ENCODE measurements at regions not wholly inside any gene's neighbourhood (a gene's known extent, or its start where the extent isn't known, plus 50 kb on each side); places are given as distances from the start of the nearest gene placed in this dataset.

DNA sequence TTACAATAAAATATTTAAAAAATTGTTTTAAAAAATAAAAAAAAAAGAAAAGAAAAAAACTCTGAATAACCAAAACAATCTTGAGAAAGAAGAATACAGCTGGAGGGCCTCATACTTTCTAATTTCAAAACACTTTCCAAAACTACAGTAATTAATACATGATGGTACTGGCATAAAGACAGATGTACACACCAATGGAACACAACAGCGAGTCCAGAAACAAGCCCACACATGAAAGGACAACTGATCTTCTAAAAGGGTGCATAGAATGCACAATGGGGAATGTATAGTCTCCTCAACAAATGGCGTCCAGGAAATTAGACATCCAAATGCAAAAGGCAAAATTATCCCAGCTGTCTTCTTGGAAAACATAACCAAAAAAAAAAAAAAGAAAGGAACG lies 99.6 kb downstream of the LURAP1L start:
- H3K4me1 ChIP-seq = no peaks in the 10 kb centered on the region
- WGBS = 39% methylated on average over 3 of the region's 3 CpGs
- TF ChIP-seq POLR2AphosphoS5 (IDR thresholded peaks at IDR 0.05) = no peak
- no peak for TF ChIP-seq EP300 (IDR thresholded peaks at IDR 0.05)
- TF ChIP-seq, protein P1, sequence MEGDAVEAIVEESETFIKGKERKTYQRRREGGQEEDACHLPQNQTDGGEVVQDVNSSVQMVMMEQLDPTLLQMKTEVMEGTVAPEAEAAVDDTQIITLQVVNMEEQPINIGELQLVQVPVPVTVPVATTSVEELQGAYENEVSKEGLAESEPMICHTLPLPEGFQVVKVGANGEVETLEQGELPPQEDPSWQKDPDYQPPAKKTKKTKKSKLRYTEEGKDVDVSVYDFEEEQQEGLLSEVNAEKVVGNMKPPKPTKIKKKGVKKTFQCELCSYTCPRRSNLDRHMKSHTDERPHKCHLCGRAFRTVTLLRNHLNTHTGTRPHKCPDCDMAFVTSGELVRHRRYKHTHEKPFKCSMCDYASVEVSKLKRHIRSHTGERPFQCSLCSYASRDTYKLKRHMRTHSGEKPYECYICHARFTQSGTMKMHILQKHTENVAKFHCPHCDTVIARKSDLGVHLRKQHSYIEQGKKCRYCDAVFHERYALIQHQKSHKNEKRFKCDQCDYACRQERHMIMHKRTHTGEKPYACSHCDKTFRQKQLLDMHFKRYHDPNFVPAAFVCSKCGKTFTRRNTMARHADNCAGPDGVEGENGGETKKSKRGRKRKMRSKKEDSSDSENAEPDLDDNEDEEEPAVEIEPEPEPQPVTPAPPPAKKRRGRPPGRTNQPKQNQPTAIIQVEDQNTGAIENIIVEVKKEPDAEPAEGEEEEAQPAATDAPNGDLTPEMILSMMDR (IDR thresholded peaks at IDR 0.05) = no peak
- TF ChIP-seq POLR2A (IDR thresholded peaks at IDR 0.05) = no peak
- no peak overlapping the region for H3K4me3 ChIP-seq
- no peaks in the 10 kb centered on the region for H3K9me3 ChIP-seq
- H3K36me3 ChIP-seq = no peaks in the 10 kb centered on the region
- H3K27ac ChIP-seq = no peak overlapping the region
- DNase-seq (ENCODE audit: low spot score in 2 of 2) = no peak
- no peaks in the 10 kb centered on the region for H3K27me3 ChIP-seq

DNA sequence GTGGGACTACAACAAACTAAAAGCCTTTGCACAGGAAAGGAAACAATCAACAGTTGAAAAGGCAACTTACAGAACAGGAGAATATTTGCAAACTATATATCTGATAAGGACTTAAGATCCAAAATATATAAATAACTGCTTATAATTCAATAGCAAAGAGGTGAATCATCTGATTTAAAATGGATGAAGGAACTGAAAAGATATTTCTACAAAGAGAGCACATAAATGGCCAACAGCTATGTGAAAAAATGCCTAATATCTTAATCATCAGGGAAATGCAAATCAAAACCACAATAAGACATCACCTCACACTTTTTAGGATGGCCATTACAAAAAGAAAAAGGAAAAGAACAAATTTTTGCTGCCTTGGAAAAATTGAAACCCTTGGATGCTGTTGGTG lies 100.4 kb downstream of the LURAP1L start:
- TF ChIP-seq, protein P1 (IDR thresholded peaks at IDR 0.05) = no peak
- TF ChIP-seq EP300 (IDR thresholded peaks at IDR 0.05) (no peak), POLR2A (IDR thresholded peaks at IDR 0.05) (no peak), POLR2AphosphoS5 (IDR thresholded peaks at IDR 0.05) (no peak)
- Histone ChIP-seq H3K9me3 (no peaks in the 10 kb centered on the region), H3K27me3 (no peaks in the 10 kb centered on the region), H3K4me1 (peaks cover 2% of the 10 kb centered on the region), H3K4me3 (no peak overlapping the region), H3K27ac (no peak overlapping the region), H3K36me3 (no peaks in the 10 kb centered on the region)
- no peak for DNase-seq (ENCODE audit: low spot score in 2 of 2)

DNA sequence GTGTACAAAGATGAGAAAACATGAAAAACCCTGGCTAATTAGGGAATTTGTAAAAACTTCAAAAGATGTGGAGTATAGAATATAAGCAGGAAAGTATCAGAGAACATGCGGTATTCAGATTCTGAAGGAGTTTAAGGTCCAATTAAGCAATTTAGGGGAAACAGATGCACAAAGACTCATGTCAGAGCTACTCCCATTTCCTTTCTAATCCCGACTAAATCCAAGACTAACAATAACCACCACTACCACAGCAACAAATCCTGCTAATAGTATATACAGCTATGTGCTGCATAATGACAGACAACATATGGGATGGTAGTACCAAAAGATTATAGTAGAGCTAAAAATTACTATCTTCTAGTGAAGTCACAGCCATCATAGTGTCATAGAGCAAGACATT lies 102.1 kb downstream of the LURAP1L start:
- no peak for DNase-seq (ENCODE audit: low spot score in 2 of 2)
- Histone ChIP-seq H3K9me3 (no peaks in the 10 kb centered on the region), H3K27ac (no peak overlapping the region), H3K27me3 (no peaks in the 10 kb centered on the region), H3K36me3 (no peaks in the 10 kb centered on the region), H3K4me1 (peaks cover 10% of the 10 kb centered on the region), H3K4me3 (no peak overlapping the region)
- TF ChIP-seq POLR2A (IDR thresholded peaks at IDR 0.05) (no peak), POLR2AphosphoS5 (IDR thresholded peaks at IDR 0.05) (no peak), EP300 (IDR thresholded peaks at IDR 0.05) (no peak)
- TF ChIP-seq, protein P1 (IDR thresholded peaks at IDR 0.05) = no peak
- WGBS = 39% methylated on average over 2 of the region's 2 CpGs

DNA sequence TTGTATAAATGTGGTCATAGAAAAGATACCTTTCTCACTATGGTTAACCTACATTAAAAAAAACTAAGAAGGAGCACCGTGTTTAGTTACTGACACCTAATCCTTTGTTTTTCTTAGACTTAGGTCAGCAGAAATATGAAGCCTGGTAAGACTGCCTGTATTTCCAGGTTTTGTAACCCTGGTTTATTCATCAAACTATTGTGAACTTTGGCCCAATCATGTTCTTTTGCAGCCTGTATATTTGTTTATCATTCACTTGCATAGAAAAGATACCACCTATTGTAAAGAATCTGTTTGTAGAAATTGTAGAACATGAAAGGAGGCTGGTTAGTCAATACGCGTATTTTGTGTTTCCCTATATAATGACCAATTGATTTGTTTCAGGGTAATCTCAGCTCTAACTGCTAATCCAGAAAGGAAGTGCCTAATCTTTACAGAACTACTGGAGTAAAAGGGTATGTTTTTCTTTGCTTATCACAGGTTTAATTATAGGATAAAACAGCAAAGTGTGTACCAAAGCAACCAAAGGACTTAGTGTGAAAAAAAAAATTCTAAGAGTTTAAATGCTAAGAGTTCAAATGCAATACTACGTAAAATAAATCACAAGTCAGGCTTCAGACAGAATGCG lies 103.6 kb downstream of the LURAP1L start:
- TF ChIP-seq EP300 (IDR thresholded peaks at IDR 0.05) (no peak), POLR2A (IDR thresholded peaks at IDR 0.05) (no peak), POLR2AphosphoS5 (IDR thresholded peaks at IDR 0.05) (no peak)
- TF ChIP-seq, protein P1 (IDR thresholded peaks at IDR 0.05) = no peak
- Histone ChIP-seq H3K4me1 (peaks cover 16% of the 10 kb centered on the region), H3K27me3 (no peaks in the 10 kb centered on the region), H3K27ac (no peak overlapping the region), H3K9me3 (no peaks in the 10 kb centered on the region), H3K36me3 (no peaks in the 10 kb centered on the region), H3K4me3 (no peak overlapping the region)
- no peak for DNase-seq (ENCODE audit: low spot score in 2 of 2)
- WGBS = 45% methylated on average over 5 of the region's 5 CpGs

DNA sequence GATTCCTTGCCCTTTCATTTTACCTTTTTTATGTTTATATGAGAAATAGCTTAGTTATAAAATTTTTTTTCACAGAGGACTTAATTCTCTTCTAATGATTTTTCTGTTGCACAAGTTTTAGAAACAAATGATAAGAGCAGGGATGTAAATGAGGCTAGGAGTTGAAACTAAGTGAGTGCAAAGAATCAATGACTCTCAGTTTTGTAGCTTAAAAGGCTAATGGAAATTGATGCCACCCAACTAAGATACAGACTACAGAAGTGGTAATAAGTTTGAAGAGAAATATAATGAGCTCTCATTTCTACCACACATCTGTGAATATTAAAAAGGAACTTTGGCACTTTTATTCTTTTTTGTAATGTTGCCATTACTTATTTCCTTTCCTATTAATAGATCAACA lies 105.1 kb downstream of the LURAP1L start:
- Histone ChIP-seq H3K27ac (no peak overlapping the region), H3K4me1 (peaks cover 19% of the 10 kb centered on the region)

More for the DNA sequence above, 105.1 kb downstream of the LURAP1L start:
- H3K27me3 ChIP-seq = no peaks in the 10 kb centered on the region
- no peak for DNase-seq (ENCODE audit: low spot score in 2 of 2)
- H3K4me3 ChIP-seq = no peak overlapping the region
- no peaks in the 10 kb centered on the region for H3K9me3 ChIP-seq
- TF ChIP-seq, protein P1 (IDR thresholded peaks at IDR 0.05) = no peak
- TF ChIP-seq POLR2A (IDR thresholded peaks at IDR 0.05) (no peak), POLR2AphosphoS5 (IDR thresholded peaks at IDR 0.05) (no peak), EP300 (IDR thresholded peaks at IDR 0.05) (no peak)
- H3K36me3 ChIP-seq = no peaks in the 10 kb centered on the region
